22Rv1 (cell line): ENCODE measurements at regions not wholly inside any gene's neighbourhood (a gene's known extent, or its start where the extent isn't known, plus 50 kb on each side); places are given as distances from the start of the nearest gene placed in this dataset.

Experiments used
- H3K27ac ChIP-seq: fragments of 450-650 bp; 2 replicates; pipeline ENCODE4 v1.5.1; 2017
- ZFX ChIP-seq: fragments of 450-650 bp; IDR thresholded peaks from 2 replicates; pipeline ENCODE4 v1.6.1; 2017; ENCODE audit warnings: antibody characterized with exemption, borderline replicate concordance
- TF ChIP-seq, protein P1 (sequence below): fragments of 450-650 bp; IDR thresholded peaks from 2 replicates; pipeline ENCODE4 v1.5.1; 2017; ENCODE audit warnings: mild to moderate bottlenecking

DNA sequence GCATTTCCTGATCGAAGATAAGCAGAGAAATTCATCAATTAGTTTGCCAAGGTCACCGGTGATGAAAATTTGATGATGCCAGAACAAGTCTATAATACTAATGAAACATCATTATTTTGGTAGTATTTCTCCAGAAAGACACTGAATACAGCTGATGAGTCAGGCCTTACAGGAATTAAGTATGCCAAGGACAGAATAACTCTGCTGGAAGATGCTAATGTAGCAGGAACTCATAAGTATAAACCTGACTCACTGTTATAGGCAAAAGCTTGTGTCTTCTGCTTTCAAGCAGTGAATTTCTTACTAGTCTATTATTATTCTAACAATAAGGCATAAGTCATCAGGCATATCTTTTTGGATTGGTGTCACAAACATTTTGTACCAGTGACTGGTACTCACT is 1825.1 kb upstream of the IGFBP7 start:
- no peak overlapping the region for H3K27ac ChIP-seq
- TF ChIP-seq, protein P1, sequence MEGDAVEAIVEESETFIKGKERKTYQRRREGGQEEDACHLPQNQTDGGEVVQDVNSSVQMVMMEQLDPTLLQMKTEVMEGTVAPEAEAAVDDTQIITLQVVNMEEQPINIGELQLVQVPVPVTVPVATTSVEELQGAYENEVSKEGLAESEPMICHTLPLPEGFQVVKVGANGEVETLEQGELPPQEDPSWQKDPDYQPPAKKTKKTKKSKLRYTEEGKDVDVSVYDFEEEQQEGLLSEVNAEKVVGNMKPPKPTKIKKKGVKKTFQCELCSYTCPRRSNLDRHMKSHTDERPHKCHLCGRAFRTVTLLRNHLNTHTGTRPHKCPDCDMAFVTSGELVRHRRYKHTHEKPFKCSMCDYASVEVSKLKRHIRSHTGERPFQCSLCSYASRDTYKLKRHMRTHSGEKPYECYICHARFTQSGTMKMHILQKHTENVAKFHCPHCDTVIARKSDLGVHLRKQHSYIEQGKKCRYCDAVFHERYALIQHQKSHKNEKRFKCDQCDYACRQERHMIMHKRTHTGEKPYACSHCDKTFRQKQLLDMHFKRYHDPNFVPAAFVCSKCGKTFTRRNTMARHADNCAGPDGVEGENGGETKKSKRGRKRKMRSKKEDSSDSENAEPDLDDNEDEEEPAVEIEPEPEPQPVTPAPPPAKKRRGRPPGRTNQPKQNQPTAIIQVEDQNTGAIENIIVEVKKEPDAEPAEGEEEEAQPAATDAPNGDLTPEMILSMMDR: no peak
- no peak for TF ChIP-seq ZFX

DNA sequence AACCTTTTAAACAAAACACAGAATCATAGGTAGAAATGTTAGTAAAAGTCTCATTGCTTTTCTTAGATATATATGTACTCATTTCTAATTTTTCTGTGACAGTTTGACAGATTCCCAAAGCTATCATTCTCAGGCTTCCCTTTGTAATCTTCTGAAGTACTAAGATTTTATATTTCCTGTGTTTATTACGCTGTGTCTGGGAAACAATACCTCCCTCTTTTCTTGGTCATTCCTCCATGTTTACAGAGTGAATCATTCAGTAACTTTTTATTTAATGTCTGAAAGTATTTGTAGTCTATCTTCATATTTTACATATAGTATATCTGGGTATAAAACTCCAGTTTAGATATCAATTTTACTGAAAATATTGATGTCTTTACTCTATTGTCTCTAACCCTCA is 1826.3 kb upstream of the IGFBP7 start:
- TF ChIP-seq, protein P1: no peak
- no peak overlapping the region for H3K27ac ChIP-seq

DNA sequence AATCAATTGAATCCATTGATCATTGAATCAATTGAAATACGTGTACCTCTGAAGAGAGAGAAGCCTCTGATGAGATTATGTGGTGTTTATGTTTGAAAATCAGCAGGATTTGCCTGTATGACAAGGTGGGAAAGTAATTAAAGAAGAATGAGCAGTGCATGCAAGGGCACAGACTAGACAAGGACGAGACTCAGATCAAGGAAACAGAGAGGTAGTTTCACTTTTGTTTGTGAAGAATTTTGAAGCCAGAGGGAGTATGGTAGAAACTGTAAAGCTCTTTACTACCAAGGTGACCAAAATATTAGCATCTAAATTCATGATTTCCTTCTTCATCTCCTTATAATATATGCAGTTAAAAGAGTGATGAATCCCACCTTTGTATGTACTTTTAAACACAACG is 1830.0 kb upstream of the IGFBP7 start:
- TF ChIP-seq ZFX: no peak
- TF ChIP-seq, protein P1: no peak
- H3K27ac ChIP-seq: no peak overlapping the region

DNA sequence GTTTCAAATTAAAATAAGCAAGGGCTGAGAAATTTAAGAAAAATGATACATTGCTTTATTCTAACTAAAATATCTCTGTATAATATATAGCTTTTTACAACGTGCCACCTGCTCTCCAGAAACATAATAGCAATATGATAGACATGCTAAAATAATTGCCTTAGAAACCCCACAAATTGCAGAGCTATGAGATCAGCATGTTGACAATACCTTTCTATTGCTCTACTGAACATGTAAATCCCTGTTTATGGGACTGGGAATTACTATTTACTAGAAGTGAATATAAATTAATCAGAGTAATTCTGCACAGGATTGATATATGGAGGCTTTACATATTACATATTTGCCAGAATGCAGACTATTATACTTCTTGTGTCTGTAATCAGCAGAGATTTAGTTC is 1831.1 kb upstream of the IGFBP7 start:
- TF ChIP-seq, protein P1: no peak
- TF ChIP-seq ZFX: no peak
- H3K27ac ChIP-seq: no peak overlapping the region

GRCh38 chr4:58953575-58953974 is 1843.4 kb upstream of the IGFBP7 start:
- no peak for TF ChIP-seq ZFX
- H3K27ac ChIP-seq: no peak overlapping the region

- TF ChIP-seq, protein P1: no peak
- no peak for TF ChIP-seq ZFX
- H3K27ac ChIP-seq: no peak overlapping the region
Measured at GRCh38 chr4:58957711-58958110, 1847.5 kb upstream of the IGFBP7 start.

- TF ChIP-seq, protein P1: no peak
- no peak for TF ChIP-seq ZFX
- H3K27ac ChIP-seq: no peak overlapping the region
Measured at GRCh38 chr4:58961283-58961682, 1851.1 kb upstream of the IGFBP7 start.

DNA sequence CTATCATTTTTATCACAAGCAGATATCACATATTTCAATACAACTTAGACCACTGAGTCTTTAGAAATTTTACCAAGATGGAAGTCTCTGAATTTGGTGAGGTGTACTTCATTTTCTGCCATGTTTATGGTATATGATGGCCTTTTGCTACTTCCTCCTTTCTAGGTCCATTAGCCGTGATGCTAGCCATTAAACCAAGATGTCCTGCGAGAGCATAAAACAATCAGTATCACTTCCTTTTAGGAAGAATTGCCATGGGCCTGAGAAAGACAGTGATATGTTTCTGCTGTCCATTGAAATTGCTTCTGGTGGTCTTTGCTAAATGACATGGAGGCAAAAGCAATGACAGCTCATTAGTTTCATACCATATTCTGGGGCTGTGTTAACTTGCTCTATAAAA is 1851.7 kb upstream of the IGFBP7 start:
- TF ChIP-seq, protein P1: no peak
- TF ChIP-seq ZFX: no peak
- H3K27ac ChIP-seq: no peak overlapping the region
